Activated CD8-positive, alpha-beta T cell treated with anti-CD3 and anti-CD28 coated beads for 36 hours (primary cell): ENCODE measurements at regions not wholly inside any gene's neighbourhood (a gene's known extent, or its start where the extent isn't known, plus 50 kb on each side); places are given as distances from the start of the nearest gene placed in this dataset.

Source experiments
- ATAC-seq: fragments of 200-7000 bp; cut with Tn5 transposase; one replicate; pipeline ENCODE4 v1.10.0; 2021; ENCODE audit warnings: mild to moderate bottlenecking, moderate library complexity
- CTCF ChIA-PET: fragments of 350-600 bp; sonication (Branson Sonifier 250); formaldehyde crosslinking; loops from one replicate; lab custom pipeline; 2021; ENCODE audit warnings: antibody characterized with exemption; lab: Charles Lee
- POLR2A ChIA-PET: fragments of 350-600 bp; sonication (Branson Sonifier 250); formaldehyde crosslinking; loops from one replicate; lab custom pipeline; 2021; ENCODE audit warnings: antibody characterized with exemption; lab: Charles Lee
- DNase-seq: peaks from one replicate; pipeline ENCODE4 v3.0.0-alpha.2; 2020
- H3K27ac Mint-ChIP-seq: one replicate; pipeline ENCODE4 v1.8.0; 2021; ENCODE audit warnings: mild to moderate bottlenecking, mixed read lengths
- H3K27me3 Mint-ChIP-seq: one replicate; pipeline ENCODE4 v1.8.0; 2021; ENCODE audit warnings: mixed read lengths
- H3K36me3 Mint-ChIP-seq: one replicate; pipeline ENCODE4 v1.8.0; 2021; ENCODE audit warnings: low read depth, mixed read lengths
- H3K4me1 Mint-ChIP-seq: one replicate; pipeline ENCODE4 v1.8.0; 2021; ENCODE audit warnings: low read depth, mixed read lengths
- H3K4me3 Mint-ChIP-seq: one replicate; pipeline ENCODE4 v1.8.0; 2021; ENCODE audit warnings: mild to moderate bottlenecking, moderate library complexity, mixed read lengths
- H3K9me3 Mint-ChIP-seq: one replicate; pipeline ENCODE4 v1.8.0; 2021; ENCODE audit warnings: mixed read lengths
- intact Hi-C: fragments of 100-400 bp; cut with micrococcal nuclease; formaldehyde crosslinking; loops from one replicate; pipeline ENCODE4 v1.10.0; 2022
- TF ChIP-seq, protein P1 (sequence below): fragments of 200-600 bp; IDR thresholded peaks from one replicate; pipeline ENCODE4 v1.8.0; 2022; ENCODE audit warnings: antibody characterized with exemption, mild to moderate bottlenecking

DNA sequence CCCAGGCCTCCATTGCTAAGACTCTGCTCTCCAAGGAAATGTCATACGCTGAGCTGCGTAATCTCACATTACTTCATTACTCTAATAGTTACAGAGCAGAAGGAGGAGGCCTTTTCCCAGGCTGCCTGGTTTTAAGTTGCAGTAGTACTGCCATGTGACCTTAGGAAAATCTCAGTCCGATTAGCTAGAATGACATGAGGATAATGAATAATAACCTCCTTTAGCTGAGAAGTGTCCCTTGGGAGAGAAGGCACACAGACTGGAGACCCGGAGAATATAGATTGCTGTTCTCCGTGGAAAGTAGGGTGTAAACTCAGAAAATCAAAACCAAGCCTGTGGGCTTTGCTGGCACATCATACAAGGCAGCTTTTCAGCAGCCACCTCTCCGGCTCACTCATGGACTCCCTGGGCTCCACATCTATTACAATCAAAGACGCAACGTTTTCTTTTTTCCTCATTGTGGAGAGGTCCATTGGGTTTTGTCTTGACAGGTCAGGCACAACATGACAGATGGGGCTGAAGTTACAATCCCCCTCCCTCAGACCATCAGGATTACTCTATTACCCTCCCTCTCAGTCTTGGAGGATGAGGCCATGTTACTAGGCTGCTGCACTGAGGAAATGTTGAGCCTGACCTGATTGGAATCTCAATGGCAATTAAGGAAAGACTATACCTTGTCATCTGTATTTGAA lies 134.8 kb upstream of the MB21D2 start:
- DNase-seq (no peak), ATAC-seq (no peak)
- Mint-ChIP-seq H3K27ac (no peak overlapping the region), H3K9me3 (no peaks in the 10 kb centered on the region), H3K4me1 (no peaks in the 10 kb centered on the region), H3K36me3 (no peaks in the 10 kb centered on the region), H3K27me3 (peaks cover 1% of the 10 kb centered on the region), H3K4me3 (no peak overlapping the region)
- intact Hi-C loops, result no loop called here
- TF ChIP-seq, protein P1, sequence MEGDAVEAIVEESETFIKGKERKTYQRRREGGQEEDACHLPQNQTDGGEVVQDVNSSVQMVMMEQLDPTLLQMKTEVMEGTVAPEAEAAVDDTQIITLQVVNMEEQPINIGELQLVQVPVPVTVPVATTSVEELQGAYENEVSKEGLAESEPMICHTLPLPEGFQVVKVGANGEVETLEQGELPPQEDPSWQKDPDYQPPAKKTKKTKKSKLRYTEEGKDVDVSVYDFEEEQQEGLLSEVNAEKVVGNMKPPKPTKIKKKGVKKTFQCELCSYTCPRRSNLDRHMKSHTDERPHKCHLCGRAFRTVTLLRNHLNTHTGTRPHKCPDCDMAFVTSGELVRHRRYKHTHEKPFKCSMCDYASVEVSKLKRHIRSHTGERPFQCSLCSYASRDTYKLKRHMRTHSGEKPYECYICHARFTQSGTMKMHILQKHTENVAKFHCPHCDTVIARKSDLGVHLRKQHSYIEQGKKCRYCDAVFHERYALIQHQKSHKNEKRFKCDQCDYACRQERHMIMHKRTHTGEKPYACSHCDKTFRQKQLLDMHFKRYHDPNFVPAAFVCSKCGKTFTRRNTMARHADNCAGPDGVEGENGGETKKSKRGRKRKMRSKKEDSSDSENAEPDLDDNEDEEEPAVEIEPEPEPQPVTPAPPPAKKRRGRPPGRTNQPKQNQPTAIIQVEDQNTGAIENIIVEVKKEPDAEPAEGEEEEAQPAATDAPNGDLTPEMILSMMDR, result no peak
- ChIA-PET CTCF (no interaction called here), POLR2A (interaction anchor here (0.7 kb wide), 1 partner anchor 9 kb away, joined by 3 read pairs; no protein-coding TSS in a partner anchor)

- ChIA-PET CTCF (interaction anchor here (2.0 kb wide), 1 partner anchor 12 kb away, joined by 7 read pairs; no protein-coding TSS in a partner anchor), POLR2A (no interaction called here)
- intact Hi-C loops, result no loop called here
- no peak overlapping the region for H3K27ac Mint-ChIP-seq
- TF ChIP-seq, protein P1, result no peak
- DNase-seq, result no peak
- H3K4me1 Mint-ChIP-seq, result no peaks in the 10 kb centered on the region
- no peak for ATAC-seq
- H3K36me3 Mint-ChIP-seq, result no peaks in the 10 kb centered on the region
- H3K9me3 Mint-ChIP-seq, result no peaks in the 10 kb centered on the region
- no peak overlapping the region for H3K4me3 Mint-ChIP-seq
- H3K27me3 Mint-ChIP-seq, result peaks cover 2% of the 10 kb centered on the region
Measured at GRCh38 chr3:193053046-193053435, 135.4 kb upstream of the MB21D2 start.

- no peaks in the 10 kb centered on the region for H3K36me3 Mint-ChIP-seq
- ChIA-PET POLR2A (no interaction called here), CTCF (no interaction called here)
- no peaks in the 10 kb centered on the region for H3K4me1 Mint-ChIP-seq
- DNase-seq, result no peak
- H3K9me3 Mint-ChIP-seq, result no peaks in the 10 kb centered on the region
- intact Hi-C loops, result no loop called here
- TF ChIP-seq, protein P1, result no peak
- H3K27me3 Mint-ChIP-seq, result peaks cover 2% of the 10 kb centered on the region
- no peak for ATAC-seq
- H3K27ac Mint-ChIP-seq, result no peak overlapping the region
- no peak overlapping the region for H3K4me3 Mint-ChIP-seq
Measured at GRCh38 chr3:193055352-193055751, 137.7 kb upstream of the MB21D2 start.

GRCh38 chr3:193057616-193058015 lies 140.0 kb upstream of the MB21D2 start:
- CTCF ChIA-PET, result interaction anchor here (1.1 kb wide), 1 partner anchor 17 kb away, joined by 3 read pairs; no protein-coding TSS in a partner anchor
- ATAC-seq, result no peak

More at GRCh38 chr3:193057616-193058015, 140.0 kb upstream of the MB21D2 start:
- Mint-ChIP-seq H3K9me3 (no peaks in the 10 kb centered on the region), H3K4me1 (no peaks in the 10 kb centered on the region), H3K36me3 (no peaks in the 10 kb centered on the region), H3K4me3 (no peak overlapping the region), H3K27me3 (peaks cover 2% of the 10 kb centered on the region), H3K27ac (no peak overlapping the region)
- intact Hi-C loops, result no loop called here
- DNase-seq, result no peak
- POLR2A ChIA-PET, result no interaction called here
- TF ChIP-seq, protein P1, result no peak
